GM18870 (cell line): ENCODE measurements at regions not wholly inside any gene's neighbourhood (a gene's known extent, or its start where the extent isn't known, plus 50 kb on each side); places are given as distances from the start of the nearest gene placed in this dataset.
"Not testable (repeated sequence)": the region's sequence is repeated elsewhere in the genome, so short reads cannot be mapped to it uniquely, and the experiment has no call there.

Experiments used
- ATAC-seq: cut with Tn5 transposase; IDR thresholded peaks from one replicate; pipeline ENCODE4 v1.9.1; 2021; ENCODE audit warnings: moderate library complexity; ENCODE audit not compliant: unreplicated experiment

- ATAC-seq = no peak
Observed at GRCh38 chr14:105690671-105691070, 164.3 kb downstream of the TMEM121 start.

- ATAC-seq = not testable (repeated sequence)
Observed at GRCh38 chr14:105691321-105692109, 165.1 kb downstream of the TMEM121 start.

GRCh38 chr14:105692110-105692685 is 165.8 kb downstream of the TMEM121 start:
- not testable (repeated sequence) for ATAC-seq

GRCh38 chr14:105694961-105695360 is 168.6 kb downstream of the TMEM121 start:
- ATAC-seq = no peak

- ATAC-seq = peak; percentile 56
Observed at GRCh38 chr14:105696388-105696787, 170.0 kb downstream of the TMEM121 start.

- ATAC-seq = not testable (repeated sequence)
Observed at GRCh38 chr14:105697414-105697813, 171.0 kb downstream of the TMEM121 start.

- not testable (repeated sequence) for ATAC-seq
Observed at GRCh38 chr14:105697955-105698354, 171.6 kb downstream of the TMEM121 start.

GRCh38 chr14:105698940-105699556 is 172.7 kb downstream of the TMEM121 start:
- not testable (repeated sequence) for ATAC-seq

DNA sequence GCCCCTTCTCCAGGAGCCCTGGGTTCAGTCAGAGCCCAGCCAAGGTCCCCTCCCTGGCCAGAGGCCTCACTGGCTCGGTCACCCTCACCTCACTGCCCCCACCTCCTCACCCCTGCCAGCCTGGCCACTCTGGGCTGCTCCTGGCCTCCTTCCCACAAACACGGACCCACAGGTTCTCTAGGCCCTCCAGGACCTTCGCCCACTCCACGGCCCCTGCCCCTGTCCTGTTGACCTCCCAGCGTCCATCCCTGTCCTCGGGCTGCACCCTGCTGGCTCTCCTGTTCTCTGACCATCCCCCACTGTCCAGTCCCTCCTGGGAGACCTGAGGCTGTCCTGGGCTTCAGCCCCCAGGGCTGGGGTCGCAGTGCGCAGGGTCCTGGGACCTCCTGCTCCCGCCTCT is 173.3 kb downstream of the TMEM121 start:
- ATAC-seq = not testable (repeated sequence)

GRCh38 chr14:105700146-105700545 is 173.8 kb downstream of the TMEM121 start:
- not testable (repeated sequence) for ATAC-seq

DNA sequence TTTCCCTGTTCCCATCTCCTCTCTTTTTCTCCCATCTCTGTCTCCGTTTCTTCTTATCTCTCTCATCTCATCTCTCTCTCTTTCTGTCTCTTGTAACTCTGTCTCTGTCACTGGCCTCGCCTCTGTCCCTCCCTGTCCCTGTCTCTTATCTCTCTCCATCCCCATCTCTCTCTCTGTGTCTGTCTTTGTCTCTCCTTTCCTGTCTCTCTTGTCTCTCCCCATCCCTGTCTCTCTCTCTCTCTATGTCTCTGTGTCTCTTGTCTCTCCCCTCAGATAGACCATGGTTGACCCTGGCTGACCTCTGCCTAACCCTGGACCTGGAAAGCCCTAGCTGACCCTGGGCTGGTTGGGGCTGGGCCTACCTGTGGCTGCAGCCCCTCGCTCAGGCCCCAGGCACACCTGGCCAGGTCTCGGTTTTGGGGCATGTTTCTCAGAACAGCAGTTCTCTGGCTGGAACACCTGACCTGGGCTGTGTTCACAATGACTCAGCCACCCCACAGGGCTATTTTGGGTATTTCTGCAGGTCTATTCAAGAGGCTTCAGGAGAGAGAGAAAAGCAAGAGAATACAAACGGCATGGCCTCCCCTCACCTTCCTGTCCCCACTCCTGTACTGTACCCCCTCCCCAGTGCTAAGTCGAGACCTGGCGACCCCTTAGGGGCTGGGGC is 174.4 kb downstream of the TMEM121 start:
- no peak for ATAC-seq

- no peak for ATAC-seq
Observed at GRCh38 chr14:105701456-105702274, 175.3 kb downstream of the TMEM121 start.

DNA sequence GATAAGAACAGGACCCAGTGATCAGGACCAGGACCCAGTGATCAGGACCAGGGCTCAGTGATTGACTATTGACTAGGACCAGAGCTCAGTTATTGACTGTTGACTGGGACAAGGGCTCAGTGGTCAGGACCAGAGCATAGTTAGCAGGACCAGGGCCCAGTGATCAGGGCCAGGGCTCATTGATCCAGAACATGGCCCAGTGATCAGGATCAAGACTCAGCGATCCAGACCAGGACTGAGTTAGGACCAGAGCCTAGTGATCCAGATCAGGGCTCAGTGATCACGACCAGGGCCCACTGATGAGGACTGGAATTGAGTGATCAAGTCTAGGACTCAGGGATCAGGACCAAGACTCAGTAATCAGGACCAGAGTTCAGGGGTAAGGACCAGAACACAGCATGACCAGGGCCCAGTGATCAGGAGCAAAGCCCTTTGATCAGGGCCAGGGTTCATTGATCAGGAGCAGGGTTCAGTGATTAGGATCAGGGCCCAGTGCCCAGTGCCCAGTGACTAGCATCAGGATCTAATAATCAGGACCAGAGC is 176.0 kb downstream of the TMEM121 start:
- no peak for ATAC-seq

GRCh38 chr14:105703044-105703665 is 176.8 kb downstream of the TMEM121 start:
- ATAC-seq = not testable (repeated sequence)

GRCh38 chr14:105704091-105704490 is 177.7 kb downstream of the TMEM121 start:
- ATAC-seq = not testable (repeated sequence)

DNA sequence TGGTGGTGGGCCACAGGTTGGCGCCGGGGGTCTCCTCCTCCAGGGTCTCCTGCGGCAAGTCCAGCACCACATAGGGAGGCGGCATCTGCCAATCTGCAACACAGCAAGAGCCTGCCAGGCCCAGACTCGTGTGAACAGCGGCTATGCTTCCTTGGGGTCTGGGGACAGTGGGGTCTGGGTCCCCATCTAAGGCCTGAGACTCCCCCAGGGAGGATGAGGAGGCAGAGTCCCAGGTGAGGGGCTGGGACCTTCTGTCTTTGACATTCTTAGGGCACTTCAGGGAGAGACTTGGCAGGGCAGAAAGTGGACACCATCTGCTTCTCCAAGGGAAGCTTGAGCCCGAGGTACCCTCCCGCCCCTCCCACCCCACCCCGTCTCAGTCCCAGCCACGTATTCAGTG is 178.1 kb downstream of the TMEM121 start:
- not testable (repeated sequence) for ATAC-seq

DNA sequence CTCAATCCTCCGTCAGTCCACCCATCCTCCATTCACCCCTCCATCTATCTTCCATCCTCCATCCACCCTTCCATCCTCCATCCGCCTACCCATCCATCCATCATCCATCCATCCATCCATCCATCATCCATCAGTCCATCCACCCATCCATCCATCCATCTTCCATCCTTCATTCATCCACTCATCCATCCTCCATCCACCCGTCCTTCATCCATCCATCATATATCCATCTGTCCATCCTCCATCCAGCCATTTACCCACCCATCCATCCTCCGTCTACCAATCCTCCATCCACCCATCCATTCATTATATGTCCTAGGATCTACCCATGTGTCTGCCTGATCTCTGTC is 179.1 kb downstream of the TMEM121 start:
- not testable (repeated sequence) for ATAC-seq

DNA sequence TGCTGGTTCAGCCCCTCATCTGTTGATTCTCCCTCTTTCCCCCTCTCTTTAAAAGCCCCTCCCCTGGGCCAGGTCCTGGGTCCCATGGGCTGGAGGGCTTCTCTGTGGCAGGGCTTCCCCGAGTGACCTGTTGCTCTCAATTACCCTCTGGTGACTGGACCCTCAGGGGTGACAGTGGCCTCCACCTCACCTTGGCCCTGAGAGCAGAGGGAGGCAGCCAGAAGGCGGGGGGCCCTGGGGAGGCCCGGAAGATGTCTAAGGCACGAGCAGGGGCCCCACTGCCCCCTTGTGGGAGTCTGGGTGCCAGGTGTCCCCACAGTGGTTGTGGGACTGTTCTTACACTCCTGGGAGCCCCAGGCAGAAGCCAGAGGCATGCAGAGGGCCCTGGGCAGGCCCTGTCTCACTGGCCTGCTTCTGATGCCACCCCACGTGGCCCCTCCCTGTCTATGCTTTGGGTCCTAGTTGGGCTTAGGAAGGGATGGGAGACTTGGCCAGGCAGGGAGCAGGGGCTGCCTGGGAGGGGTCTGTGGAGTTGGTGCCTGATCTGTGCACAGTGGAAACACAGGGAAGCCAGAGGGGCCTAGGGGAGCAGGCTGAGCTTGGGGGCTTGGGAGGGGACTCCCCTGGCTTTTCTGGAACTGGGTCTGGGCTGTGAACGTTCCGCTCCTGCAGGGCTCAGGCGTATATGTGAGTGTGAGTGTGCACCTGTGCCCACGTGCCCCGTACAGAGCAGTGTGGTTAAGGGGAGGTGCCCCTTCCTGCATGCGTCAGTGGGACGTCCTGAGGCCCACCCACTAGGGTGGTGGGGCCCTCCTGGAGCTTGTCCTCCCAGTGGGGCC is 179.7 kb downstream of the TMEM121 start:
- ATAC-seq = not testable (repeated sequence)

DNA sequence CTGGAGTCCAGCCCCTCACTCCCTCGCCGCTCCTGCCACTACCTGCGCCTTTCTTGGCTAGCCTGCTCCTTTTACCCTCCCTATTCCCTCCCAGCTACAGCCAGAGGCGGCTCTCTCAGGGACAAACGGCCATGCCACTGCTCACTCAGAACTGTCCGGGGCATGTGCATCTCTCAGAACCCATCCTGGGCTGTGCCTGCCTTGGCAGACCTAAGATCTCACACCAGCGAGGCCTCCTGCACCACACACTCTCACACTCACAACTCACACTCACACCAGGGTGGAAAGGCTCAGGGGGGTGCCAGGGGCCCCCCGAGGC is 180.3 kb downstream of the TMEM121 start:
- ATAC-seq = not testable (repeated sequence)
